ENCODE measurements at regions not wholly inside any gene's neighbourhood (a gene's known extent, or its start where the extent isn't known, plus 50 kb on each side); places are given as distances from the start of the nearest gene placed in this dataset.

DNA sequence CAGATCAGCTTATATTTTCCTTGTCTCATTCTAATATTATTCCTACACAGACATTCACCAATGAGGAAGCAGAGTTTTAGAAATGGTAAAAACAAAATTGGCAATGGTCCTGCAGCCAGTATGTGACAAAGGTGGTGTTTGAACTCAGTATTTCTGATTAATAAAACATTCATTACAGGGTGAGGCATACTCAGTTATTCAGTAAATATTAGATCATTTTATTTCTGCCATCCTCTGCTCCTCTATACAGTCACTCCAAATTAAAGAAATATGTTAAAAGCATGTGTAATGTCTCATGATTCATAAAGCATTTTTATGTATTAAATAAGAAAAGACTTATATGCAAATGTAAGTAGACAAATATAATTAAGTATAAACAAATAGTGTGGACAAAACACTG lies 684.6 kb upstream of the ACO1 start:
- ATAC-seq (no peak), DNase-seq (ENCODE audit: low read depth, low spot score) (no peak)
- H3K27ac ChIP-seq (ENCODE audit: low read length): no peak overlapping the region
- TF ChIP-seq, protein P1, sequence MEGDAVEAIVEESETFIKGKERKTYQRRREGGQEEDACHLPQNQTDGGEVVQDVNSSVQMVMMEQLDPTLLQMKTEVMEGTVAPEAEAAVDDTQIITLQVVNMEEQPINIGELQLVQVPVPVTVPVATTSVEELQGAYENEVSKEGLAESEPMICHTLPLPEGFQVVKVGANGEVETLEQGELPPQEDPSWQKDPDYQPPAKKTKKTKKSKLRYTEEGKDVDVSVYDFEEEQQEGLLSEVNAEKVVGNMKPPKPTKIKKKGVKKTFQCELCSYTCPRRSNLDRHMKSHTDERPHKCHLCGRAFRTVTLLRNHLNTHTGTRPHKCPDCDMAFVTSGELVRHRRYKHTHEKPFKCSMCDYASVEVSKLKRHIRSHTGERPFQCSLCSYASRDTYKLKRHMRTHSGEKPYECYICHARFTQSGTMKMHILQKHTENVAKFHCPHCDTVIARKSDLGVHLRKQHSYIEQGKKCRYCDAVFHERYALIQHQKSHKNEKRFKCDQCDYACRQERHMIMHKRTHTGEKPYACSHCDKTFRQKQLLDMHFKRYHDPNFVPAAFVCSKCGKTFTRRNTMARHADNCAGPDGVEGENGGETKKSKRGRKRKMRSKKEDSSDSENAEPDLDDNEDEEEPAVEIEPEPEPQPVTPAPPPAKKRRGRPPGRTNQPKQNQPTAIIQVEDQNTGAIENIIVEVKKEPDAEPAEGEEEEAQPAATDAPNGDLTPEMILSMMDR (IDR thresholded peaks at IDR 0.05): no peak
- no peak for TF ChIP-seq SIN3A (IDR thresholded peaks at IDR 0.05; ENCODE audit: borderline replicate concordance, insufficient read depth, low read depth, low read length)
- TF ChIP-seq POLR2AphosphoS5 (IDR thresholded peaks at IDR 0.05; ENCODE audit: low read depth, low read length): no peak
- TF ChIP-seq, protein P2, sequence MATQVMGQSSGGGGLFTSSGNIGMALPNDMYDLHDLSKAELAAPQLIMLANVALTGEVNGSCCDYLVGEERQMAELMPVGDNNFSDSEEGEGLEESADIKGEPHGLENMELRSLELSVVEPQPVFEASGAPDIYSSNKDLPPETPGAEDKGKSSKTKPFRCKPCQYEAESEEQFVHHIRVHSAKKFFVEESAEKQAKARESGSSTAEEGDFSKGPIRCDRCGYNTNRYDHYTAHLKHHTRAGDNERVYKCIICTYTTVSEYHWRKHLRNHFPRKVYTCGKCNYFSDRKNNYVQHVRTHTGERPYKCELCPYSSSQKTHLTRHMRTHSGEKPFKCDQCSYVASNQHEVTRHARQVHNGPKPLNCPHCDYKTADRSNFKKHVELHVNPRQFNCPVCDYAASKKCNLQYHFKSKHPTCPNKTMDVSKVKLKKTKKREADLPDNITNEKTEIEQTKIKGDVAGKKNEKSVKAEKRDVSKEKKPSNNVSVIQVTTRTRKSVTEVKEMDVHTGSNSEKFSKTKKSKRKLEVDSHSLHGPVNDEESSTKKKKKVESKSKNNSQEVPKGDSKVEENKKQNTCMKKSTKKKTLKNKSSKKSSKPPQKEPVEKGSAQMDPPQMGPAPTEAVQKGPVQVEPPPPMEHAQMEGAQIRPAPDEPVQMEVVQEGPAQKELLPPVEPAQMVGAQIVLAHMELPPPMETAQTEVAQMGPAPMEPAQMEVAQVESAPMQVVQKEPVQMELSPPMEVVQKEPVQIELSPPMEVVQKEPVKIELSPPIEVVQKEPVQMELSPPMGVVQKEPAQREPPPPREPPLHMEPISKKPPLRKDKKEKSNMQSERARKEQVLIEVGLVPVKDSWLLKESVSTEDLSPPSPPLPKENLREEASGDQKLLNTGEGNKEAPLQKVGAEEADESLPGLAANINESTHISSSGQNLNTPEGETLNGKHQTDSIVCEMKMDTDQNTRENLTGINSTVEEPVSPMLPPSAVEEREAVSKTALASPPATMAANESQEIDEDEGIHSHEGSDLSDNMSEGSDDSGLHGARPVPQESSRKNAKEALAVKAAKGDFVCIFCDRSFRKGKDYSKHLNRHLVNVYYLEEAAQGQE (IDR thresholded peaks at IDR 0.05; ENCODE audit: insufficient read depth in 1 of 2, low read depth in 2 of 2, low read length in 1 of 2): no peak
- no peak for TF ChIP-seq TCF7L2 (IDR thresholded peaks at IDR 0.05; ENCODE audit: low read depth, low read length)
- POLR2A ChIA-PET: no interaction called here
- no peaks in the 10 kb centered on the region for H3K27me3 ChIP-seq (ENCODE audit: control insufficient read depth, insufficient read depth, low read length)
- no peaks in the 10 kb centered on the region for H3K4me1 ChIP-seq (ENCODE audit: control insufficient read depth, insufficient read depth, low read length)
- CTCF ChIA-PET: no interaction called here
- no peak overlapping the region for H3K4me3 ChIP-seq (ENCODE audit: low read depth in 2 of 2, low read length in 2 of 2)
- in situ Hi-C loops (cut with HindIII; ENCODE audit: low pct_unique_long_range_greater_than_20kb, low sequenced_read_pairs): no loop called here
- no peaks in the 10 kb centered on the region for H3K36me3 ChIP-seq (ENCODE audit: control insufficient read depth, insufficient read depth, low read length)
- no TSS peak for BruUV-seq (replicated peaks)
- intact Hi-C loops (cut with micrococcal nuclease; ENCODE audit: unreplicated experiment): no loop called here
- no peaks in the 10 kb centered on the region for H3K9me3 ChIP-seq (ENCODE audit: control insufficient read depth, insufficient read depth, low read depth, low read length)

DNA sequence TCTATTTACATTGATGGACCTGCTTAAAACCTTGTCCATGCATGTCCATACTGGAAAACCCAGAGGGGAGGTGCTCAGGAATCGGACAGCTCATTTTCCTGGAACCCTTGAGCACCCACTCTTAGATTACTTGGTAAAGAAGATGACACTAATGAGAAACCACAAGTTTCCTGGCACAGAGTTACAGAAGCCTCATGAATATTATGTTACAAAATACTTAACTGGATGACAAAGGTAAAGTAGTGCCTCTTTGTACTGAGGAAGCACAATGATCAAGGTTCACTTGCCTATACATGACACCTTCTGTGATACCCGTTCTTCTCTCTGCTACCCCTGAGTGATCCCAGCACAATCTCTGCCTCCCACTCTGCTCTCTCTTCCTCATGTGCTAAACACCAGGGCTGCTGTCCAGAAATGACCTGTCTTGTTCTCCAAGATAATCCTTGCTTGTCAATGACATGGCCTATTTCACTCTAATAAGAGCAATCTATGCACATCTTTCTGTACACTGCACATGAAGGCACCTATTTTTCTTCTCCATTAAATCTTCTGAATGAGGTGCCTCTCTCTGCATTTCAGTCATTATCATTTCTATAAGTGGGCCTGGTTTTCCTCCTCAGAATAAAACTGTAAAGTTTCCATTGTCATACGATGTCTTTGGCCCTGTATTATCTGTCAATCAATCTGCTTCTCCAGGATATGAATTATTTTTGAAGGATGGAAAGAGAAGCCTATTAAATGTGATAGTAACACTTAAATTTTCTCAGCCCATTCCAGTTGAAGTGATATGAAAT lies 684.0 kb upstream of the ACO1 start:
- no peak for TF ChIP-seq SIN3A (IDR thresholded peaks at IDR 0.05; ENCODE audit: borderline replicate concordance, insufficient read depth, low read depth, low read length)
- TF ChIP-seq, protein P1 (IDR thresholded peaks at IDR 0.05): no peak
- TF ChIP-seq TCF7L2 (IDR thresholded peaks at IDR 0.05; ENCODE audit: low read depth, low read length): no peak
- TF ChIP-seq POLR2AphosphoS5 (IDR thresholded peaks at IDR 0.05; ENCODE audit: low read depth, low read length): no peak
- TF ChIP-seq, protein P2 (IDR thresholded peaks at IDR 0.05; ENCODE audit: insufficient read depth in 1 of 2, low read depth in 2 of 2, low read length in 1 of 2): no peak
- H3K27ac ChIP-seq (ENCODE audit: low read length): no peak overlapping the region
- H3K4me3 ChIP-seq (ENCODE audit: low read depth in 2 of 2, low read length in 2 of 2): no peak overlapping the region
- no peak for ATAC-seq
- H3K27me3 ChIP-seq (ENCODE audit: control insufficient read depth, insufficient read depth, low read length): no peaks in the 10 kb centered on the region
- CTCF ChIA-PET: no interaction called here
- no peaks in the 10 kb centered on the region for H3K36me3 ChIP-seq (ENCODE audit: control insufficient read depth, insufficient read depth, low read length)
- POLR2A ChIA-PET: no interaction called here
- BruUV-seq (replicated peaks): no TSS peak
- H3K4me1 ChIP-seq (ENCODE audit: control insufficient read depth, insufficient read depth, low read length): no peaks in the 10 kb centered on the region
- intact Hi-C loops (cut with micrococcal nuclease; ENCODE audit: unreplicated experiment) (no loop called here), in situ Hi-C loops (cut with HindIII; ENCODE audit: low pct_unique_long_range_greater_than_20kb, low sequenced_read_pairs) (no loop called here)
- no peak for DNase-seq (ENCODE audit: low read depth, low spot score)
- H3K9me3 ChIP-seq (ENCODE audit: control insufficient read depth, insufficient read depth, low read depth, low read length): no peaks in the 10 kb centered on the region
